Keratinocyte (primary cell): ENCODE measurements at regions not wholly inside any gene's neighbourhood (a gene's known extent, or its start where the extent isn't known, plus 50 kb on each side); places are given as distances from the start of the nearest gene placed in this dataset.
A peak's percentile ranks its signal among the peaks of the same experiment; 100 is the strongest.

Experiments used
- DNase-seq: peaks from one replicate; pipeline ENCODE4 v3.0.0-alpha.2; 2011; ENCODE audit warnings: low read depth, missing footprints, low spot score
- FAIRE-seq: peaks from 2 replicates; lab custom pipeline; 2011; peaks lifted over from hg19 to GRCh38; lab: Jason Lieb, UNC
- H2AFZ ChIP-seq: 2 replicates; pipeline ENCODE4 v1.6.0; 2012; ENCODE audit warnings: low read length, control low read depth, inconsistent platforms; ENCODE audit not compliant: control insufficient read depth
- H3K27ac ChIP-seq: 2 replicates; pipeline ENCODE4 v1.5.1; 2011; ENCODE audit warnings: low read length; ENCODE audit not compliant: control insufficient read depth, insufficient read depth
- H3K27me3 ChIP-seq: 3 replicates; pipeline ENCODE4 v1.6.0; 2011; ENCODE audit warnings: low read length; ENCODE audit not compliant: control insufficient read depth, insufficient read depth; ENCODE audit errors: extremely low read depth
- H3K36me3 ChIP-seq, 2 experiments: 2 replicates in 1 of 2; 3 replicates in 1 of 2; pipeline ENCODE4 v1.5.1; 2011; ENCODE audit warnings: low read length in 2 of 2, mild to moderate bottlenecking in 1 of 2; ENCODE audit not compliant: control insufficient read depth in 2 of 2, insufficient read depth in 2 of 2; ENCODE audit errors: extremely low read depth in 1 of 2
- H3K4me1 ChIP-seq: 3 replicates; pipeline ENCODE4 v1.5.1; 2011; ENCODE audit warnings: low read length; ENCODE audit not compliant: control insufficient read depth, insufficient read depth; ENCODE audit errors: extremely low read depth
- H3K4me2 ChIP-seq: 3 replicates; pipeline ENCODE4 v1.6.0; 2011; ENCODE audit warnings: low read depth, low read length; ENCODE audit not compliant: control insufficient read depth, insufficient read depth; ENCODE audit errors: extremely low read depth
- H3K4me3 ChIP-seq, 3 experiments: fragments of 200-600 bp in 1 of 3; sonication (generic) in 1 of 3; 2 replicates in 2 of 3; 3 replicates in 1 of 3; pipeline ENCODE4 v1.5.1; 2011 to 2016; ENCODE audit warnings: low read length in 3 of 3, mild to moderate bottlenecking in 3 of 3, control low read depth in 2 of 3, inconsistent platforms in 1 of 3, low read depth in 1 of 3, mixed read lengths in 1 of 3, mixed run types in 1 of 3, moderate library complexity in 1 of 3; ENCODE audit not compliant: control insufficient read depth in 2 of 3, insufficient read depth in 2 of 3; ENCODE audit errors: extremely low read depth in 1 of 3
- H3K79me2 ChIP-seq: 2 replicates; pipeline ENCODE4 v1.6.0; 2012; ENCODE audit warnings: low read length; ENCODE audit not compliant: control insufficient read depth, insufficient read depth
- H3K9ac ChIP-seq: 3 replicates; pipeline ENCODE4 v1.6.0; 2011; ENCODE audit warnings: low read length; ENCODE audit not compliant: control insufficient read depth, insufficient read depth; ENCODE audit errors: extremely low read depth
- H3K9me1 ChIP-seq: 3 replicates; pipeline ENCODE4 v1.6.0; 2011; ENCODE audit warnings: low read length; ENCODE audit not compliant: control insufficient read depth, insufficient read depth; ENCODE audit errors: extremely low read depth
- H3K9me3 ChIP-seq: 2 replicates; pipeline ENCODE4 v1.5.1; 2012; ENCODE audit warnings: low read depth, low read length; ENCODE audit not compliant: control insufficient read depth
- H4K20me1 ChIP-seq: 3 replicates; pipeline ENCODE4 v1.6.0; 2011; ENCODE audit warnings: low read length; ENCODE audit not compliant: control insufficient read depth, insufficient read depth; ENCODE audit errors: extremely low read depth
- EZH2 ChIP-seq: IDR thresholded peaks from one replicate; pipeline ENCODE4 v1.6.1; 2012; ENCODE audit warnings: inconsistent platforms, mild to moderate bottlenecking, low read length, moderate library complexity
- dilution Hi-C: fragments of 300-500 bp; cut with MboI; formaldehyde crosslinking; loops from one replicate; pipeline ENCODE4 v1.7.0; 2020; ENCODE audit warnings: low sequenced_read_pairs; ENCODE audit not compliant: extremely low pct_ligation_motif_present
- TF ChIP-seq, protein P1 (sequence below), 3 experiments: IDR thresholded peaks in 1 of 3; conservative IDR thresholded peaks in 1 of 3; optimal IDR thresholded peaks in 1 of 3; 2 replicates in 2 of 3; 3 replicates in 1 of 3; pipeline versions ENCODE3 to v1.5.1; 2011; ENCODE audit warnings: low read length in 3 of 3, mild to moderate bottlenecking in 3 of 3, moderate library complexity in 2 of 3, control low read depth in 1 of 3, inconsistent platforms in 1 of 3; ENCODE audit not compliant: insufficient read depth in 2 of 3; ENCODE audit errors: extremely low read depth in 1 of 3

DNA sequence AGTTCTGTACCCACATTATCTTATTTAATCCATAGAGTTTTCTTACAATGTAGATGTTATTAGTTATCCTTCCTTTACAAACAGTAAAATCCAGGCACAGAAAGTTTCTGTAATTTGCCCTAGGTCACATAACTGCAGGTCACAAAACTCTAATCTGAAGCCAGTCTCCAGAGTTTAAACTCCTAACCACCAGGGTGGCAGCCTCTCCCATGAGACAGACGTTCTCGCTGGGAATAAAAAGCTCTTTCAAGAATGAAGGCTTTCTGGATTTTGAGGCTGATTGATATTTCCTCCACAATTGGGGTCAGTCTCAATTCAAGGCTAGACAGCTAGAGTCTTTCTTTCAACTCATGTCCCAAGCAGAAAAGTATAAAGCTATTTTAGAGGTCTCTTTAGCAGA, 95.8 kb upstream of the PLEKHG7 start:
- H2AFZ ChIP-seq = no peak overlapping the region
- dilution Hi-C loops = no loop called here
- no peaks in the 10 kb centered on the region for H4K20me1 ChIP-seq
- H3K9ac ChIP-seq = no peak overlapping the region
- no peaks in the 10 kb centered on the region for H3K27me3 ChIP-seq
- no peaks in the 10 kb centered on the region for H3K36me3 ChIP-seq
- TF ChIP-seq, protein P1, sequence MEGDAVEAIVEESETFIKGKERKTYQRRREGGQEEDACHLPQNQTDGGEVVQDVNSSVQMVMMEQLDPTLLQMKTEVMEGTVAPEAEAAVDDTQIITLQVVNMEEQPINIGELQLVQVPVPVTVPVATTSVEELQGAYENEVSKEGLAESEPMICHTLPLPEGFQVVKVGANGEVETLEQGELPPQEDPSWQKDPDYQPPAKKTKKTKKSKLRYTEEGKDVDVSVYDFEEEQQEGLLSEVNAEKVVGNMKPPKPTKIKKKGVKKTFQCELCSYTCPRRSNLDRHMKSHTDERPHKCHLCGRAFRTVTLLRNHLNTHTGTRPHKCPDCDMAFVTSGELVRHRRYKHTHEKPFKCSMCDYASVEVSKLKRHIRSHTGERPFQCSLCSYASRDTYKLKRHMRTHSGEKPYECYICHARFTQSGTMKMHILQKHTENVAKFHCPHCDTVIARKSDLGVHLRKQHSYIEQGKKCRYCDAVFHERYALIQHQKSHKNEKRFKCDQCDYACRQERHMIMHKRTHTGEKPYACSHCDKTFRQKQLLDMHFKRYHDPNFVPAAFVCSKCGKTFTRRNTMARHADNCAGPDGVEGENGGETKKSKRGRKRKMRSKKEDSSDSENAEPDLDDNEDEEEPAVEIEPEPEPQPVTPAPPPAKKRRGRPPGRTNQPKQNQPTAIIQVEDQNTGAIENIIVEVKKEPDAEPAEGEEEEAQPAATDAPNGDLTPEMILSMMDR (optimal IDR thresholded peaks at IDR 0.05 in 1 of 3, IDR thresholded peaks at IDR 0.05 in 1 of 3, conservative IDR thresholded peaks at IDR 0.05 in 1 of 3; ENCODE audit: extremely low read depth in 1 of 3, insufficient read depth in 2 of 3, low read length in 3 of 3) = no peak
- no peak for TF ChIP-seq EZH2
- DNase-seq (no peak), FAIRE-seq (no peak)
- no peak overlapping the region for H3K4me3 ChIP-seq
- H3K27ac ChIP-seq = no peak overlapping the region
- peaks cover 18% of the 10 kb centered on the region for H3K4me1 ChIP-seq
- H3K79me2 ChIP-seq = no peaks in the 10 kb centered on the region
- no peaks in the 10 kb centered on the region for H3K9me1 ChIP-seq
- peaks cover 3% of the 10 kb centered on the region for H3K9me3 ChIP-seq
- no peak overlapping the region for H3K4me2 ChIP-seq

DNA sequence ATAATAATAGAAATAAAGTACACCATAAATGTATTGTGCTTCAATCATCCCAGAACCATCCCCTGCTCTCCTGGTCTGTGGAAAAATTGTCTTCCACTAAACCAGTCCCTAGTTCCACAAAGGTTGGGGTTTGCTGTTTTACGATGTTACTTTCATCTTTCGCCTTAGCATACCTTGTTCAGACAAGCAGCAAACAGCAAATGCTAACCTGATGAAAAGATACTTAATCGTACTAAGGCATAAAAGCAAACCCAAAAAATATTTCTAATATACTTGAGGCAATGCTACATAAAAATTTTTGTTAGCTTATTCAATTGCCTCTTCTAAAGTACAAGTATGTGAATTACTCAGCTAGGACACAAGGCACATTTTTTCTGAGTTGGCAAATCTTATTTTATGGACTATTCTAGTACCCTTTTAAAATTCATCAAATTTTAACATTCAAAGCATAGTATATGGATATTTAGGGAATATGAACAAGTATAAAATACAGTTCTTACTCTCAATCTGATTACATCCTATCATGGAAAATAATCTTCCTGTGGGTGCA, 97.1 kb upstream of the PLEKHG7 start:
- dilution Hi-C loops = no loop called here
- no peaks in the 10 kb centered on the region for H3K27me3 ChIP-seq
- H3K9me3 ChIP-seq = peaks cover 6% of the 10 kb centered on the region
- no peak overlapping the region for H3K4me3 ChIP-seq
- H3K9ac ChIP-seq = no peak overlapping the region
- H3K79me2 ChIP-seq = no peaks in the 10 kb centered on the region
- TF ChIP-seq EZH2 = no peak
- TF ChIP-seq, protein P1 (optimal IDR thresholded peaks at IDR 0.05 in 1 of 3, IDR thresholded peaks at IDR 0.05 in 1 of 3, conservative IDR thresholded peaks at IDR 0.05 in 1 of 3; ENCODE audit: extremely low read depth in 1 of 3, insufficient read depth in 2 of 3, low read length in 3 of 3) = no peak
- no peaks in the 10 kb centered on the region for H3K9me1 ChIP-seq
- peaks cover 20% of the 10 kb centered on the region for H3K4me1 ChIP-seq
- DNase-seq (no peak), FAIRE-seq (no peak)
- no peak overlapping the region for H3K27ac ChIP-seq
- H3K4me2 ChIP-seq = no peak overlapping the region
- peak overlapping the region; percentile 37 for H2AFZ ChIP-seq
- H3K36me3 ChIP-seq = no peaks in the 10 kb centered on the region
- no peaks in the 10 kb centered on the region for H4K20me1 ChIP-seq
